ENCODE measurements at regions not wholly inside any gene's neighbourhood (a gene's known extent, or its start where the extent isn't known, plus 50 kb on each side); places are given as distances from the start of the nearest gene placed in this dataset.

DNA sequence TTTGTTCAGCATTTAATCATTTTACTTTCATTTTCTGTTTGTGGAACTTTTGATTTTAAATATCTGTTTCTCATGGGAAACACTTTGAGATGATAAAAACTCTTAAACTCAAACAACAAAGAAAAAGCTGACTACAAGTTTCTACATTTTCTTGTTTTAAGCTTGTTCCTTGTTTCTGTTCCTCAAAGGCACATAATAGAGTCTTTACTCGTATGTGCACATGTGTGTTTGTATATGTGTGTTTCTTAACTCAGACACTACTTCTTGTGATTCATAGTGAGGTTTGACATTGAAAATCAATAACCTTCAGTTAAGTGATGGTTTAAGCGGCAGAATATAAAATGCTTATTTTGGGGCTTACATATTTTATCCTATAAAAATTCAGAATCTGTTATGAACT lies 786.7 kb upstream of the EPHA6 start:
- no peak for DNase-seq (ENCODE audit: low read depth)
- Histone ChIP-seq H3K4me3 (ENCODE audit: low read depth, low read length) (no peak overlapping the region), H3K36me3 (ENCODE audit: control insufficient read depth, insufficient read depth, low read length) (no peaks in the 10 kb centered on the region), H3K27me3 (ENCODE audit: control insufficient read depth, insufficient read depth, low read length) (no peaks in the 10 kb centered on the region)
- CTCF ChIA-PET: no interaction called here
- POLR2A ChIA-PET: no interaction called here
- TF ChIP-seq, protein P1, sequence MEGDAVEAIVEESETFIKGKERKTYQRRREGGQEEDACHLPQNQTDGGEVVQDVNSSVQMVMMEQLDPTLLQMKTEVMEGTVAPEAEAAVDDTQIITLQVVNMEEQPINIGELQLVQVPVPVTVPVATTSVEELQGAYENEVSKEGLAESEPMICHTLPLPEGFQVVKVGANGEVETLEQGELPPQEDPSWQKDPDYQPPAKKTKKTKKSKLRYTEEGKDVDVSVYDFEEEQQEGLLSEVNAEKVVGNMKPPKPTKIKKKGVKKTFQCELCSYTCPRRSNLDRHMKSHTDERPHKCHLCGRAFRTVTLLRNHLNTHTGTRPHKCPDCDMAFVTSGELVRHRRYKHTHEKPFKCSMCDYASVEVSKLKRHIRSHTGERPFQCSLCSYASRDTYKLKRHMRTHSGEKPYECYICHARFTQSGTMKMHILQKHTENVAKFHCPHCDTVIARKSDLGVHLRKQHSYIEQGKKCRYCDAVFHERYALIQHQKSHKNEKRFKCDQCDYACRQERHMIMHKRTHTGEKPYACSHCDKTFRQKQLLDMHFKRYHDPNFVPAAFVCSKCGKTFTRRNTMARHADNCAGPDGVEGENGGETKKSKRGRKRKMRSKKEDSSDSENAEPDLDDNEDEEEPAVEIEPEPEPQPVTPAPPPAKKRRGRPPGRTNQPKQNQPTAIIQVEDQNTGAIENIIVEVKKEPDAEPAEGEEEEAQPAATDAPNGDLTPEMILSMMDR (IDR thresholded peaks at IDR 0.05; ENCODE audit: insufficient read depth, low read depth, low read length): no peak

DNA sequence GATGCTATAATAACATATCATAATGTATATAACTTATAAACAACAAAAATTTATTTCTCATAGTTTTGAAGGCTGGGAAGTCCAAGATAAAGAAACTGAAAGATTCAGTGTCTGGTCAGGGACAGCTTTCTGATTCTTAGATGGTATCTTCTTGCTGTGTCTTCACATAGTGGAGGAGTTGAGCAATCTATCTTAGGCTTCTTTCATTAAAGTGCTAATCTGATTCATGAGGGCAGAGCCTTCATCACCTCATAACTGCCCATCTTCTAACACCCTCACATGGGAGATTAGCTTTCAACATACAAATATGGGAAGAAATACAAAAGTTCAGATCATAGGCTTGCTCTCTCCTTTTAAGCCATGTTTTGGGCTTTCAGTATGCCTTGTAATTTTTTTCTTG lies 774.8 kb upstream of the EPHA6 start:
- no peaks in the 10 kb centered on the region for H3K36me3 ChIP-seq (ENCODE audit: control insufficient read depth, insufficient read depth, low read length)
- no peaks in the 10 kb centered on the region for H3K27me3 ChIP-seq (ENCODE audit: control insufficient read depth, insufficient read depth, low read length)
- CTCF ChIA-PET: no interaction called here
- no peak overlapping the region for H3K4me3 ChIP-seq (ENCODE audit: low read depth, low read length)
- TF ChIP-seq, protein P1 (IDR thresholded peaks at IDR 0.05; ENCODE audit: insufficient read depth, low read depth, low read length): no peak
- no peak for DNase-seq (ENCODE audit: low read depth)
- POLR2A ChIA-PET: no interaction called here

DNA sequence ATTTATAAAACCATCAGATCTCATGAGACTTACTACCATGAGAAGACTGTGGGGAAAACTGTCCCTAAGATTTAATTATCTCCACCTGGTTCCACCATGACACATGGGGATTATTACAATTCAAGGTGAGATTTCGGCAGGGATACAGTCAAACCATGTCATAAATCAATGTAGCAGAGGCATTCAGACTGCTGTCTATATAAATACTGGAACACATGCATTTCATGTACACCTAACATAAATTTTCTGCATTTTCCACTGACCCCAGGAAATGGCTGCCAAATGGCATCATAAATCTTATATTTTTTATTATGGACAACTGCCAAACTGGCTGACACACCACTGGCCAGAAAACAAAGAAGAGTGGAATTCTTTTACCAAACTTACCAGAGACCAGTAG lies 755.1 kb upstream of the EPHA6 start:
- TF ChIP-seq, protein P1 (IDR thresholded peaks at IDR 0.05; ENCODE audit: insufficient read depth, low read depth, low read length): no peak
- Histone ChIP-seq H3K36me3 (ENCODE audit: control insufficient read depth, insufficient read depth, low read length) (no peaks in the 10 kb centered on the region), H3K27me3 (ENCODE audit: control insufficient read depth, insufficient read depth, low read length) (no peaks in the 10 kb centered on the region), H3K4me3 (ENCODE audit: low read depth, low read length) (no peak overlapping the region)
- CTCF ChIA-PET: no interaction called here
- no peak for DNase-seq (ENCODE audit: low read depth)
- POLR2A ChIA-PET: no interaction called here

DNA sequence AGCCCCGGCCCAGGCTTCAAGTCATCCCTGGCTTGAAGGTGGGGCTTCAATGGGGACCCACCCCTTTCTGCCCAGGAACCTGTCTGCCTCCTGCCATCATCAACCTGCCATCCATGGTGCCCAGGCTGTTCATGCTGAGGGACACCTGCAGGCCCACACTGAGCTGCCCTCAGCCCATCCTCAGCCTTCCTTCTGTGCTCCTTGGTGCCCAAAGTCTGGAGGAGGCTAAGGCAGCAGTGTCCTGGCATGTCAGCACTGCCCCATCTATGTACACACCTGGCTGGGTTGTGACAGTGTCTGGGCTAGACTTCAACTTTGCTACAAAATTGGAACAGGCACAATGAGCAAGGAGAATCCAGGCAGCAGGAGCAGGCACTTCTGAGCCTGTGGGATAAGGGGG lies 745.3 kb upstream of the EPHA6 start:
- Histone ChIP-seq H3K4me3 (ENCODE audit: low read depth, low read length) (no peak overlapping the region), H3K27me3 (ENCODE audit: control insufficient read depth, insufficient read depth, low read length) (no peaks in the 10 kb centered on the region), H3K36me3 (ENCODE audit: control insufficient read depth, insufficient read depth, low read length) (no peaks in the 10 kb centered on the region)
- DNase-seq (ENCODE audit: low read depth): no peak
- TF ChIP-seq, protein P1 (IDR thresholded peaks at IDR 0.05; ENCODE audit: insufficient read depth, low read depth, low read length): no peak
- CTCF ChIA-PET: no interaction called here
- POLR2A ChIA-PET: no interaction called here

DNA sequence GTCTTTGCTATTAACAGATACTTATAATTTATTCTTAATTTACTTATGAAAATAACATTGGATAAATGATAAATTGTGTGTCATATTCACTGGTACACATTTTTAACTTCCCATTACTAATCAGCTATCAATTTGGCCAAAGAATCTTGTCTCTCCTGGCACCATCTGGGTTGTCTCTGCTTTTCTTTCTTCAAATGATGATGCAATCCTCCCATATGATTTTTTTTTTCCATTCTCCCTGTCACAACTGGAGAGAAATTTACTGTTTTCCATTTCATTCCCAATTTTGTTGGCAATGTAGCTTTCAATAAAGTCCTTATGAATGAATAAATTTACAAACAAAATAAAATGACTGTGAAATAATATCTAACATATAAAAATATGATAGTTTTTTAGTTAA lies 743.7 kb upstream of the EPHA6 start:
- TF ChIP-seq, protein P1 (IDR thresholded peaks at IDR 0.05; ENCODE audit: insufficient read depth, low read depth, low read length): no peak
- no peaks in the 10 kb centered on the region for H3K27me3 ChIP-seq (ENCODE audit: control insufficient read depth, insufficient read depth, low read length)
- ChIA-PET CTCF (no interaction called here), POLR2A (no interaction called here)
- no peak overlapping the region for H3K4me3 ChIP-seq (ENCODE audit: low read depth, low read length)
- H3K36me3 ChIP-seq (ENCODE audit: control insufficient read depth, insufficient read depth, low read length): no peaks in the 10 kb centered on the region
- no peak for DNase-seq (ENCODE audit: low read depth)

All from BJ (cell line).